ENCODE measurements at regions not wholly inside any gene's neighbourhood (a gene's known extent, or its start where the extent isn't known, plus 50 kb on each side); places are given as distances from the start of the nearest gene placed in this dataset.
"Not testable (repeated sequence)": the region's sequence is repeated elsewhere in the genome, so short reads cannot be mapped to it uniquely, and the experiment has no call there.

- TF ChIP-seq POLR2A, CTCF (IDR thresholded peaks at IDR 0.05): not testable (repeated sequence)
Observed at GRCh38 chr17:15802917-15803316, 70.8 kb downstream of the TBC1D26 start.

Measured in stomach (tissue), 4 donors.